OCI-LY7 (cell line): ENCODE measurements at regions not wholly inside any gene's neighbourhood (a gene's known extent, or its start where the extent isn't known, plus 50 kb on each side); places are given as distances from the start of the nearest gene placed in this dataset.

Experiments used
- BruUV-seq: library from RNA; stranded (reverse); fragments of 400-500 nt; replicated peaks from 2 replicates; lab custom pipeline; 2021; lab: Mats Ljungman, UMichigan
- CTCF ChIA-PET: fragments of 300-600 bp; sonication (Branson Sonifier 250); formaldehyde crosslinking; loops from one replicate; lab custom pipeline; 2022; ENCODE audit warnings: antibody characterized with exemption; ENCODE audit not compliant: unreplicated experiment; lab: Charles Lee
- POLR2A ChIA-PET: fragments of 300-600 bp; sonication (Branson Sonifier 250); formaldehyde crosslinking; loops from one replicate; lab custom pipeline; 2022; ENCODE audit warnings: antibody characterized with exemption; lab: Charles Lee
- DNase-seq: peaks from one replicate; pipeline ENCODE4 v3.0.0-alpha.2; 2015; ENCODE audit warnings: low spot score
- H2AFZ ChIP-seq: fragments of 200-600 bp; sonication (generic), shearing (Covaris generic); 2 replicates; pipeline ENCODE4 v1.6.1; 2014; ENCODE audit warnings: mild to moderate bottlenecking, antibody characterized with exemption, low read length, moderate library complexity
- H3K27ac ChIP-seq: fragments of 200-600 bp; sonication (generic); 2 replicates; pipeline ENCODE4 v1.5.1; 2014; ENCODE audit warnings: mixed run types, low read depth, mild to moderate bottlenecking, moderate library complexity, low read length, inconsistent platforms; ENCODE audit not compliant: poor library complexity, severe bottlenecking
- H3K36me3 ChIP-seq: fragments of 200-600 bp; sonication (generic); 2 replicates; pipeline ENCODE4 v1.6.1; 2014; ENCODE audit warnings: mild to moderate bottlenecking, antibody characterized with exemption, low read length, moderate library complexity, mixed read lengths; ENCODE audit not compliant: insufficient read depth
- H3K4me1 ChIP-seq: fragments of 200-600 bp; sonication (generic); 2 replicates; pipeline ENCODE4 v1.5.1; 2014; ENCODE audit warnings: mild to moderate bottlenecking, low read length; ENCODE audit not compliant: insufficient read depth, poor library complexity, severe bottlenecking
- H3K4me2 ChIP-seq: fragments of 200-600 bp; sonication (generic); 2 replicates; pipeline ENCODE4 v1.6.1; 2014; ENCODE audit warnings: mild to moderate bottlenecking, low read length
- H3K4me3 ChIP-seq: fragments of 200-600 bp; sonication (generic); 2 replicates; pipeline ENCODE4 v1.5.1; 2014; ENCODE audit warnings: mild to moderate bottlenecking, low read depth, low read length; ENCODE audit not compliant: poor library complexity, severe bottlenecking
- H3K79me2 ChIP-seq: fragments of 200-600 bp; sonication (generic); 2 replicates; pipeline ENCODE4 v1.6.1; 2016; ENCODE audit warnings: low read depth, mild to moderate bottlenecking, low read length, moderate library complexity, mixed read lengths; ENCODE audit not compliant: insufficient read depth
- H3K9me2 ChIP-seq: fragments of 200-600 bp; sonication (generic); 2 replicates; pipeline ENCODE4 v1.6.1; 2016; ENCODE audit warnings: mild to moderate bottlenecking, low read length, mixed read lengths; ENCODE audit not compliant: insufficient read depth
- H3K9me3 ChIP-seq: fragments of 200-600 bp; sonication (generic); 2 replicates; pipeline ENCODE4 v1.6.1; 2014; ENCODE audit warnings: mild to moderate bottlenecking, mixed run types, low read length, mixed read lengths
- H4K20me1 ChIP-seq: fragments of 200-600 bp; sonication (generic); 2 replicates; pipeline ENCODE4 v1.6.1; 2014; ENCODE audit warnings: mild to moderate bottlenecking, antibody characterized with exemption, low read length, moderate library complexity, mixed read lengths; ENCODE audit not compliant: insufficient read depth
- EZH2phosphoT487 ChIP-seq: fragments of 200-600 bp; sonication (generic); IDR thresholded peaks from 2 replicates; pipeline ENCODE4 v1.6.1; 2018; ENCODE audit warnings: low read depth, borderline replicate concordance, mild to moderate bottlenecking, mixed run types, antibody characterized with exemption, low read length, moderate library complexity, mixed read lengths
- intact Hi-C: fragments of 100-400 bp; cut with micrococcal nuclease; formaldehyde crosslinking; loops from one replicate; pipeline ENCODE4 v1.10.0; 2022; ENCODE audit not compliant: unreplicated experiment
- TF ChIP-seq, protein P1 (sequence below): fragments of 200-600 bp; sonication (generic); conservative IDR thresholded peaks from 2 replicates; pipeline ENCODE4 v1.5.1; 2014; ENCODE audit warnings: mild to moderate bottlenecking, antibody characterized with exemption, low read length, moderate library complexity, mixed read lengths

DNA sequence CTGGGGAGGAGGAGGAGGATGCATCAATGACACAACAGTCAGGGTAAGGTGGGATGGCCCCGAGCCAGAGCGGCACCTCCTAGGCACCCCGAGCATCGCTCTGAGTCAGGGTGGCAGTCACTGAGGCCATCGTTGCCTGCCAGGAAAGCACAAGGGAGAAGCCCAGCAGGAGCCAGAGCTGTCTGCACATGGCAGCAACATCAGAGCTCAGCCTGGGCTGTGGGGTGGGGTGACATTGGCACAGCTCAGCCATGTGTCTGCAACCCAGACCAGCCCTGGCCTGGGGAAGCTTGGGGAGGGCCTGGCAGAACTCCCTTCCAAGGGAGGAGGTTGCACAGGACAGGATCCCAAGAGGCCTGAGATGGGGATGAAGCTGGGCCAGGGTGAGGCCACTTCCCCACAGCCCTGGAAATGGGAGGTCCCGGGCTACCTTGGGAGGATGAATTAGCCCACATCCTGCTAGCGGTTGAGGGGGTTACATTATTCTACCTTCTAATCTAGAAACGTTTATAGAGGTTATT lies 255.6 kb downstream of the MAFB start:
- H3K9me2 ChIP-seq: no peaks in the 10 kb centered on the region
- POLR2A ChIA-PET: no interaction called here
- BruUV-seq: no TSS peak
- no peaks in the 10 kb centered on the region for H3K36me3 ChIP-seq
- H3K4me1 ChIP-seq: no peaks in the 10 kb centered on the region
- no peaks in the 10 kb centered on the region for H3K79me2 ChIP-seq
- intact Hi-C loops: no loop called here
- no peak overlapping the region for H3K27ac ChIP-seq
- CTCF ChIA-PET: no interaction called here
- no peak overlapping the region for H2AFZ ChIP-seq
- TF ChIP-seq EZH2phosphoT487: no peak
- TF ChIP-seq, protein P1, sequence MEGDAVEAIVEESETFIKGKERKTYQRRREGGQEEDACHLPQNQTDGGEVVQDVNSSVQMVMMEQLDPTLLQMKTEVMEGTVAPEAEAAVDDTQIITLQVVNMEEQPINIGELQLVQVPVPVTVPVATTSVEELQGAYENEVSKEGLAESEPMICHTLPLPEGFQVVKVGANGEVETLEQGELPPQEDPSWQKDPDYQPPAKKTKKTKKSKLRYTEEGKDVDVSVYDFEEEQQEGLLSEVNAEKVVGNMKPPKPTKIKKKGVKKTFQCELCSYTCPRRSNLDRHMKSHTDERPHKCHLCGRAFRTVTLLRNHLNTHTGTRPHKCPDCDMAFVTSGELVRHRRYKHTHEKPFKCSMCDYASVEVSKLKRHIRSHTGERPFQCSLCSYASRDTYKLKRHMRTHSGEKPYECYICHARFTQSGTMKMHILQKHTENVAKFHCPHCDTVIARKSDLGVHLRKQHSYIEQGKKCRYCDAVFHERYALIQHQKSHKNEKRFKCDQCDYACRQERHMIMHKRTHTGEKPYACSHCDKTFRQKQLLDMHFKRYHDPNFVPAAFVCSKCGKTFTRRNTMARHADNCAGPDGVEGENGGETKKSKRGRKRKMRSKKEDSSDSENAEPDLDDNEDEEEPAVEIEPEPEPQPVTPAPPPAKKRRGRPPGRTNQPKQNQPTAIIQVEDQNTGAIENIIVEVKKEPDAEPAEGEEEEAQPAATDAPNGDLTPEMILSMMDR: no peak
- no peak for DNase-seq
- no peaks in the 10 kb centered on the region for H3K9me3 ChIP-seq
- no peak overlapping the region for H3K4me2 ChIP-seq
- H4K20me1 ChIP-seq: no peaks in the 10 kb centered on the region
- no peak overlapping the region for H3K4me3 ChIP-seq

DNA sequence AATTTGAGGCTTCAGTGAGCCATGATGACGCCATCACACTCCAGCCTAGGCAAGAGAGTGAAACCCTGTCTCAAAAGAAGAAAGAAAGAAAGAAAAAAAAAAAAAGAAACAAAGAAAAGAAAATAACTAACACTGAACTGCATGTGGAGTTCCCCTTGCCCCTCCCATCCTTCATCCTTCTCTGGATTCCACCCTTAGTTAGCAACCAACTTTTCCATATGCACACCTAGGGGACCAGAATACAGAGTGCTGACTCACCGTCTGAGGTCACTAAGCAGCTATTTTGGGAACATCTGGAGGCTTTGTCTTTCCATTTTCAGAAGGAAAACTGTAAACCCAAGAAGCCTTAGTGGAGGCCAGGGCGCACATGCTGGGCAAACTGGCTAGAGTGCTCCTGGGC lies 257.4 kb downstream of the MAFB start:
- BruUV-seq: no TSS peak
- H3K9me3 ChIP-seq: no peaks in the 10 kb centered on the region
- H3K9me2 ChIP-seq: no peaks in the 10 kb centered on the region
- H3K27ac ChIP-seq: no peak overlapping the region
- H3K4me2 ChIP-seq: no peak overlapping the region
- CTCF ChIA-PET: no interaction called here
- POLR2A ChIA-PET: no interaction called here
- no peak overlapping the region for H2AFZ ChIP-seq
- no peak for TF ChIP-seq EZH2phosphoT487
- TF ChIP-seq, protein P1: no peak
- no peaks in the 10 kb centered on the region for H3K79me2 ChIP-seq
- intact Hi-C loops: no loop called here
- H4K20me1 ChIP-seq: no peaks in the 10 kb centered on the region
- no peak for DNase-seq
- no peak overlapping the region for H3K4me3 ChIP-seq
- H3K4me1 ChIP-seq: no peaks in the 10 kb centered on the region
- no peaks in the 10 kb centered on the region for H3K36me3 ChIP-seq

DNA sequence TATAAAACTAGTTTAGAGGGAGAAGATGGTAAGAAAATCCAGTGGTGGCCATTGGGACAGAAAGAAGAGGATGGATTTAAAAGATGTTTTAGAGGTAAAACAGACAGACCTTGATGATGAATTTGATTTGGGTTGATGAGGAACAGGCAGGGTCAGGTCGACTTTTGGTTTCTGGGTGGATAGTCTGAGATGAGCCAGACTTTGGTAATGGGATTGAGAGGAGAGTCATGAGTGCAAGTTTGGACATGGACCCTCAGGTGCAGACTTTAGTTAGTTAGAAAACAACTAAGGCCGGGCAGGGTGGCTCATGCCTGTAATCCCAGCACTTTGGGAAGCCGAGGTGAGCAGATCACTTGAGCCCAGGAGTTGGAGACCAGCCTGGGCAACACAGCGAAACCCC lies 257.9 kb downstream of the MAFB start:
- ChIA-PET CTCF (no interaction called here), POLR2A (no interaction called here)
- no peaks in the 10 kb centered on the region for H3K9me3 ChIP-seq
- no peak overlapping the region for H3K4me2 ChIP-seq
- no peaks in the 10 kb centered on the region for H3K79me2 ChIP-seq
- intact Hi-C loops: no loop called here
- no peaks in the 10 kb centered on the region for H3K36me3 ChIP-seq
- TF ChIP-seq, protein P1: no peak
- no peak for TF ChIP-seq EZH2phosphoT487
- H3K27ac ChIP-seq: no peak overlapping the region
- no TSS peak for BruUV-seq
- no peaks in the 10 kb centered on the region for H4K20me1 ChIP-seq
- H3K4me3 ChIP-seq: no peak overlapping the region
- no peak for DNase-seq
- no peak overlapping the region for H2AFZ ChIP-seq
- no peaks in the 10 kb centered on the region for H3K4me1 ChIP-seq
- H3K9me2 ChIP-seq: no peaks in the 10 kb centered on the region
